ENCODE measurements at regions not wholly inside any gene's neighbourhood (a gene's known extent, or its start where the extent isn't known, plus 50 kb on each side); places are given as distances from the start of the nearest gene placed in this dataset.

DNA sequence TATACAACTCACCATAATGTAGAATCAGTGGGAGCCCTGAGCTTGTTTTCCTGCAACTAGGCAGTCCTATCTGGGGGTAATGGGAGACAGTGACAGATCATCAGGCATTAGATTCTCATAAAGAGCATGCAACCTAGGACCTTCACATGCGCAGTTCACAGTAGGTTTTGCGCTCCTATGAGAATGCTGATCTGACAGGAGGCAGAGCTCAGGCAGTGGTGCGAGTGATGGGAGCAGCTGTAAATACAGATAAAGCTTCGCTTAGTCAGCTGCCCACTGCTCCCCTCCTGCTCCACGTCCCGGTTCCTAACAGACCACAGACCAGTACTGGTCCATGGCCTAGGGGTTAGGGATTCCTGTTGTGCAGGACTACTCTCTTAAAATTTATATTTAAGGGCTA, 255.3 kb upstream of the POU3F3 start:
- TF ChIP-seq RXRA (IDR thresholded peaks at IDR 0.05; ENCODE audit: insufficient read depth, low read depth, low read length) (no peak), JUN (IDR thresholded peaks at IDR 0.05; ENCODE audit: low read depth, low read length) (no peak), HDAC6 (IDR thresholded peaks at IDR 0.05; ENCODE audit: low read depth, low read length) (no peak), POU5F1 (IDR thresholded peaks at IDR 0.05; ENCODE audit: low read depth, low read length) (no peak), CBX8 (IDR thresholded peaks at IDR 0.05; ENCODE audit: borderline replicate concordance, low read depth, low read length) (no peak), BRCA1 (IDR thresholded peaks at IDR 0.05; ENCODE audit: low read depth, low read length) (no peak), YY1 (IDR thresholded peaks at IDR 0.05; ENCODE audit: low read depth, low read length) (no peak), SRF (IDR thresholded peaks at IDR 0.05; ENCODE audit: low read depth, low read length) (no peak)
- TF ChIP-seq, protein P1, sequence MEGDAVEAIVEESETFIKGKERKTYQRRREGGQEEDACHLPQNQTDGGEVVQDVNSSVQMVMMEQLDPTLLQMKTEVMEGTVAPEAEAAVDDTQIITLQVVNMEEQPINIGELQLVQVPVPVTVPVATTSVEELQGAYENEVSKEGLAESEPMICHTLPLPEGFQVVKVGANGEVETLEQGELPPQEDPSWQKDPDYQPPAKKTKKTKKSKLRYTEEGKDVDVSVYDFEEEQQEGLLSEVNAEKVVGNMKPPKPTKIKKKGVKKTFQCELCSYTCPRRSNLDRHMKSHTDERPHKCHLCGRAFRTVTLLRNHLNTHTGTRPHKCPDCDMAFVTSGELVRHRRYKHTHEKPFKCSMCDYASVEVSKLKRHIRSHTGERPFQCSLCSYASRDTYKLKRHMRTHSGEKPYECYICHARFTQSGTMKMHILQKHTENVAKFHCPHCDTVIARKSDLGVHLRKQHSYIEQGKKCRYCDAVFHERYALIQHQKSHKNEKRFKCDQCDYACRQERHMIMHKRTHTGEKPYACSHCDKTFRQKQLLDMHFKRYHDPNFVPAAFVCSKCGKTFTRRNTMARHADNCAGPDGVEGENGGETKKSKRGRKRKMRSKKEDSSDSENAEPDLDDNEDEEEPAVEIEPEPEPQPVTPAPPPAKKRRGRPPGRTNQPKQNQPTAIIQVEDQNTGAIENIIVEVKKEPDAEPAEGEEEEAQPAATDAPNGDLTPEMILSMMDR (IDR thresholded peaks at IDR 0.05; ENCODE audit: control extremely low read depth in 1 of 3, insufficient read depth in 1 of 3, low read depth in 1 of 3, low read length in 3 of 3), result no peak

All from H1 (cell line).